Tibial nerve (tissue), 4 donors: ENCODE measurements at regions not wholly inside any gene's neighbourhood (a gene's known extent, or its start where the extent isn't known, plus 50 kb on each side); places are given as distances from the start of the nearest gene placed in this dataset.

Experiments
- CTCF ChIP-seq, 5 experiments: fragments of 200-600 bp in 3 of 5; fragments of 450-650 bp in 2 of 5; sonication (generic) in 3 of 5; IDR thresholded peaks; one replicate each; pipeline ENCODE4 v1.5.1; 2016 to 2019; ENCODE audit warnings: antibody characterized with exemption in 5 of 5, mild to moderate bottlenecking in 3 of 5, moderate library complexity in 2 of 5
- EP300 ChIP-seq, 2 donors: sonication (generic); formaldehyde crosslinking; IDR thresholded peaks; one replicate each; pipeline ENCODE4 v1.6.1; 2017; ENCODE audit warnings: antibody characterized with exemption in 2 of 2, mild to moderate bottlenecking in 1 of 2
- POLR2A ChIP-seq, 2 donors: fragments of 450-650 bp; IDR thresholded peaks; one replicate each; pipeline ENCODE4 v1.6.1; 2017; ENCODE audit warnings: antibody characterized with exemption in 2 of 2, mild to moderate bottlenecking in 2 of 2, moderate library complexity in 2 of 2

DNA sequence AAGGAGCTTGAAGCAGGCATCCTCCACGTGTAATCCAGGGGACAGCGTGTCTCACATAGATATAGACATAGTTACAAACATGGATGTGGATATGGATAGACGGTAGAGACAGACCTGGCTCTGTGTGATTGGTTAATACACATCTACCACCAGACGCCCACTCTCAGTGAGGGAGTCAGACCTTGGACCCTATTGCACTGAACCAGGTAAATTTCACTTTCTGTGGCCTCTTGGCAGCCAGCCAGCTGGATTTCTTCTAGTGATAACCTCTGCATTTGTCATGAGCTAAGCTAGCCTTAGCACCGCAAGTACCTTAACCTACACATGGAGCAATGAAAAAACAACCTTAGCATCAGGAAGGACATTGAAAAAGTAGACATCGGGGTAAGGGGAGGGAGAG is 79.2 kb upstream of the ACSL4 start:
- TF ChIP-seq CTCF (IDR thresholded peaks at IDR 0.05), result no peak
- TF ChIP-seq EP300 (IDR thresholded peaks at IDR 0.05), result no peak
- TF ChIP-seq POLR2A (IDR thresholded peaks at IDR 0.05), result no peak
